Activated T-cell treated with anti-CD3 and anti-CD28 coated beads for 24 hours (primary cell): ENCODE measurements at regions not wholly inside any gene's neighbourhood (a gene's known extent, or its start where the extent isn't known, plus 50 kb on each side); places are given as distances from the start of the nearest gene placed in this dataset.
A peak's percentile ranks its signal among the peaks of the same experiment; 100 is the strongest.
"Not testable (repeated sequence)": the region's sequence is repeated elsewhere in the genome, so short reads cannot be mapped to it uniquely, and the experiment has no call there.

Experiments used
- DNase-seq: peaks from one replicate; pipeline ENCODE4 v3.0.0-alpha.2; 2020; ENCODE audit warnings: low read depth

DNA sequence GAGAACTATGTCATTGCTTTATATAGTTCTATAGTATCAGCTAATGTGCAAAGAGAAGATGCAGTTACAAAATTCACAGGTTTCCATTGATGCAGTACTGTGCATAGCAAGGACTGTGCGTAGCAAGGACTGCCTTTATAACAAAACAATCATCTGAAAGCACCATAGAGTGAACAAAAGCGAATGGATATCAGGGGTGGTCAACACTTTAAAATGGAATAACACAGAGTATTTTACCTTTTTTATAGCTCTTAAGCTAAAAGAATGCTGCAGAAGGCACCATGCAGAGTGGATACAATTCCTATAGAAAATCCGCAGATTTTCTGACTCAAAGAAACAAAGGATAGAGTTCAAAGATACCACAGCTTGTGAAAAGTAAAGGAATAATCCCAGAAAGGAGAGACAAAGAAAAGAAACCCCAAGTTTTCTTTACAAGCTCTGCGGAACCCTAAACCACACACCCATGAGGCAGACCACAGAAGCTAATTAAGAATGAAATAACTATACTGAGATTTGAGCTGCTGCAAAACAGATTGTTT, 229.9 kb upstream of the DTNA start:
- no peak for DNase-seq

GRCh38 chr18:34482204-34482603, 227.9 kb upstream of the DTNA start:
- DNase-seq, result no peak

DNA sequence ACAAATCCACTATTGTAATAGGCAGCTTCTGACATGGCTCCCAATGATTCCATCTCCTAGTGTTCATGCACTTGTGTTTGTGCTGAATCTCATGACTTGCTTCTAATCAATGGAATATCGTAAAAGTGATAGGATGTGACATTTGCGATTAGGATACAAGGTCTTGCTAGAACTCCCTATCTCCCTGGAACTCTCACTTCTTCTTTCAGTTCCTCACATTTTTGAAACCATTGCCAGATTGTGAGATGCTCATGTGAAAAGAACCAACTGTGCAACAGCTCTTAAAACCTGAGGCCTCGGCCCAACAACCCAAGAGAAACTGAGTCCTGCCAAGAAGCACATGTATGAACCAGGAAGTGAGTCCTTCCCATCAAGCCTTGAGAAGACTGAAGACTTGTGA, 226.9 kb upstream of the DTNA start:
- no peak for DNase-seq

DNA sequence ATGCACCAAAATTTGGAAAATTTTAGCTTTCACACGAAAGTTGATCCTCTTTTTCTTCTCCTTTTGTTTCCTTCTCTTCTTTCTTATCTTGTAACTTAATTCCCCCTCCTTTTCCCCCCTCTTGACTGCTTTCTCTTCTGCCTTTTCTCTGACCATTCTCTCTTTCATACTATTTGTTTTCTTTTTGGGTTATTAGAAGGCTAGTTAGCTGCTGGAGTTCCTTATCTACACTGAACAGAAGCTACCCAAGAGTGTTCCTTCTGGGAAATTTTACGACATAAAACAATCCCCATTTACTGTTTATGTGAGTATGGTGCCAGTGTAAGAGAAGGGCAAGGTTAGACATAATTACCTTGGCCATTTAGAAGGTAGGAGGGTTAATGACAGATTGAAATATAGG, 218.4 kb upstream of the DTNA start:
- no peak for DNase-seq

- DNase-seq, result no peak
Measured at GRCh38 chr18:34492652-34493051, 217.4 kb upstream of the DTNA start.

DNA sequence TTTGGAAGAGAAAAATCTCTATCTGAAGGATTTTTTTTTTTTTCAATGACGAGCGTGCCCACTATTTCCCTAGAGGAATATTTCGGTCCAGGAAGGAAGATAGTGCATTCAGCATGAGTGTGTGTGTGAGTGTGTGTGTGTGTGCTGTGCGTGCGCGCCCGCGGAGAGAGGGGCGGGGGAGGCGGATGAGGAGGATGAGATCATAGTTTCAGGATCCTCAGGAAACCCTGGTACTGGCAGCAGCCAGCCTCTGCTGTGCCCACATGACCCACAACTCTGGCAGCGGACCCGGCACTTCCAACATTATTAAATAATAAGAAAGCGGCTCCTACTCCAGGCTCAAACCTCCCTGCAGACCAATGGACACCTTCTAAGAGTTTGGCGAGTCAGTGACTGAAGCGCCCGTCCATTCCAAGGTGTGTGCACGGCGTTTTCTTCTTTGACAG, 217.0 kb upstream of the DTNA start:
- peak; percentile 2 for DNase-seq

DNA sequence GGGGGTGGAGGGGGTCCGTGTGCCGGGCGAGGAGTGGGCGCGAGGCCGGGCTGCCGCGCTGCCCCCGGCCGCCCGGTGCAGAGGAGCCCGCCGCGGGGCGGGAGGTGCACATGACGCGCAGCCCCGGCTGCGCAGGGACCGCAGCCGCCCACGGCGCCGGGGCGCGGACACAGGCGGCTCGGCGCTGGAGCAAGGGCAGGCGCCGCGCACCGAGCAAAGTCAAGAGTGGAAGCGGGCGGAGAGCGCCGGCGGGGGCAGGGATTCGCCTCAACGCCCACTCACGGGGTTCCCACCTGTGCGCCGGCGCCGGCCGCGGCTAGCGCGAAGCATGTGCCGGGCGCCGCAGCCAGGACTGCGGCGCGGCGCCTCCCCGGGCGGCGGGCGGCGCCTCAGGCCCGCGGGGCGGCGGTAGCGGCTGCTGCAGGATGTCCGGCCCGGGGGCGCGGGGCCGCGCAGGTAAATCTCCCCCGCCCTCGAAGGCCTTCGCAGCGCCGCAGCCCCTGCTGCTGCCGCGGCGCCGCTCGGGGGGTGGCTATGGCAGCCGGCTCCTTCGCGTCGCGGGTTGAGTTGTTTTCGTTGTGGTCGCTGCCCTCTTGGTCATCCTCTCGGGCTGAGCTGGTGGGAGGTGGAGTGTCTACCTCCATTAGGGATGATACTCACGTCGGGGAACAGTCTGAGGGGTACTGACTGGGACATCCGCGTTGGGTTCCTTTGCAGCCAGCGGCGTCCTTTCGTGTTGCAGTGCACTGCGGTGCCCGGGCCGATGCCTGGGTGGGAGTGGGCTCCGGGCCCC, 216.3 kb upstream of the DTNA start:
- no peak for DNase-seq

GRCh38 chr18:34494359-34494696, 215.8 kb upstream of the DTNA start:
- no peak for DNase-seq

DNA sequence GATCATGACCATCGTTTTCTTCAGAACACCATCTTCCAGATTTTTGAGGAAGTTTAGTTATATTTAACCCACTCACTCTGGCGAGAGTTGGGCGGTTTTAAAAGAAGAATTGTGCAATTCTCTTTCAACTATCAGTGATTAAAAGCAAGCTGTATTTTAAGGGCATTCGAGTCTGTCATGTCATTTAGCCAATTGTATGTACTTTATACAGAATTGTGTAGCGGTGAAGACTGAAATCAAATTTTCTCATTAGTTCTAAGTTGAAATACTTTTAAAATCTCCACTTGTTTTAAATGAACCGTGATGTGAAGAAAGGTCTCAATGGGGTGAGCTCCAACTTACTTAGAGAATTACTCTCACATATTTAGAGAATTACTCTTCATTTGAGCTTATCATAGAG, 214.6 kb upstream of the DTNA start:
- no peak for DNase-seq

GRCh38 chr18:34501553-34501952, 208.5 kb upstream of the DTNA start:
- DNase-seq, result no peak

DNA sequence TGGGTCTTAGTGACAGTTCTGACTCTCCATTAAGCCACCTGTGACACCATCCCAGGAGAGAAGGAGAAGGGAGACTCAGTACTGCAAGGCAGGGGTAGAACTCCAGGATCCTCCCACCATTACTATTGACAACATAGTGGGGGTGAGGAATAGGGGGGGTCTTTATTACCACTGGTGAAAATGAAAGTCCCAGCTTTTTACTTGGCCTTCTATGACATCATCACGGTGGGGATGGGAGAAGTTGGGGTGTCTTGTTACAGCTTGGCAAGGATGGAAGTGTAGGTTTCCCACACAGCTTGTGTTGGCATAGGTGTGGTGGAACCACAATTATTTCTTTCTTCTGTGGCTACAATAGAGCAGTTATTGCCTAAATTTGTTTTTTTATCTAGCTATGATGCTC, 203.9 kb upstream of the DTNA start:
- no peak for DNase-seq

DNA sequence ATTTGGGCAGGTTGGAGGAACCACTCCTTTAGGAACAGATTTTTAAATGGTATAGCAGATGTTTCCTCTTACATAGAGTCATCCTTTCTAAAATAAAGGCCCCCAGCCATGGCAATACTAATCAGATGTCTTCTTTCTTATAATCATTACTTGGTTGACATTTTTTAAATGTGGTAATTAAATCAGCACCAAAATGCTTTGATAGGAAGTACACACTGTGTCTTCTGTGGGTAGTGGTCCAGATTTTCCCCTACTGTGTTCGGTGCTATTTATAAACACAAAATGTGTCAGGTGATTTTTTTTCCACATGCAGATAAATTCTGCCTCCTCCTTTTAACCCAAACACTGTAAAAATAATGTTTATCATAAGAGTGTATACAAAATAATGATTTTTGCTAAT, 200.9 kb upstream of the DTNA start:
- no peak for DNase-seq

GRCh38 chr18:34509879-34510586, 200.1 kb upstream of the DTNA start:
- no peak for DNase-seq

- no peak for DNase-seq
Measured at GRCh38 chr18:34510926-34511325, 199.2 kb upstream of the DTNA start.

DNA sequence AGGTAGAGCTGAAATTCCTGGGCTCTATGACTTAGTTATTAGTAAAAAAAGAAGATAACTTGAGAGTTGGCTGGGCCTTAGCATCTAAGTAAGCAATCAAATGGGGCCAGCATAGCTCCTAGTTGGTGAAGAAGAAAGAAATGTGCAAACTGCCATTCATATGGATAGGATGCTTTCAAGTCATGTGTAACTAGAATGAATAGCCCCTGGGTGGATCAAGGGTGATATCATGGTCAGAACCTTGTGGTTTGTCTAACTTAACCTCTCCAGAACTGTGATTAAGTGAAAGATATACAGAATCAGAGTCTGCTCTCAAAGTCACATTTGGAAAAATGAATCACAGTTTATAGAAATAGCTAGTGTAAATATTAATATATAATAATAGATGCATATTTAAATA, 198.7 kb upstream of the DTNA start:
- no peak for DNase-seq

DNA sequence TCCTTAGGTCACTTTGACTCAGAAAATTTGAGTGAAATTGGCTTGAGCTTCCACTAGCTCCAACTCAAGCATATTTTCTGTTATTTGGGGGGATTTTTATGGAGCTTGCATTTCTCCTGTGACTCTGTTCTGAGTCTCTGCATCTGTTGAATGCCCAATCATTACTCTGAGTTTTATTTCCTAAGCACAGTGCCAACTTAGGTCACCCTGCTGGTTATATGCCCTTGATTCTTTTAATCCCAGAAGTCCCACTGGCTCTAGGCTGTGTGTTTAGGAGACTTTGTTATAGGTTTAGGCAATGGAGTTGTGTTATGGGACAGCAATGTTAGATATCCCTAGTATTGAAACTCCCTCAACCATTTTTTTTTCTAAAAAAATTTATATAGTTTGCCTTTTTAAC, 198.2 kb upstream of the DTNA start:
- no peak for DNase-seq

DNA sequence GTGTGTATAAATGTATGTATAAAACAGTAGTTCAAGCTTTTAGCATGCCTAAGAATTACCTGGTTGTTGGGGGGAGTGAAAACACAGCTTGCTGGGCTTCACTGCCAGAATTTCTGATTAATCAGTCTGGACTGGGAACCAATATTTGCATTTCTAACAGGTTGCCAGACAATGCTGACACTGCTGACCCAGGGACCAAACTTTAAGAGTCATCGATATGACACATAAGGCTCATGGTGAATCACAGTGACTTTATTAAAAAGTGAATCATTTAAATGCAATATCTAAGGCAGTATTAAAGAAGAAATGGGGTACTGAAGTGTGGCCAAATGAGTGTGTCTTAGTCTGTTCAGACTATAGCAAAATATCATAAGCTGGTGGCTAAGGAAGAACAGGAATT, 195.9 kb upstream of the DTNA start:
- DNase-seq, result no peak

GRCh38 chr18:34514957-34515356, 195.1 kb upstream of the DTNA start:
- DNase-seq, result no peak

DNA sequence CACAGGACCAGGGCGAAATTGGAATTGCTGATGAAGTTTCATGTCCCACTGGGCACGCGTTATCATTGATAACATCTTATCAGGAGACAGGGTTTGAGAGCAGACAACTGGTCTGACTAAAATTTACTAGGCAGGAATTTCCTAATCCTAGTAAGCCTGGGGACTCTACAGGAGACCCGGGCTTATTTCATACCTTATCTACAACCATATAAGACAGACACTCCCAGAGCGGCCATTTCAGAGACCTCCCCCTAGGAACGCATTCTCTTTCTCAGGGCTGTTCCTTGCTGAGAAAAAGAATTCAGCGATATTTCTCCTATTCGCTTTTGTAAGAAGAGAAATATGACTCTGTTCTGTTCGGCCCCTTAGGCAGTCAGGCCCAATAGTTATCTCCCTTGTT, 193.7 kb upstream of the DTNA start:
- DNase-seq, result not testable (repeated sequence)

GRCh38 chr18:34516996-34517395, 193.1 kb upstream of the DTNA start:
- DNase-seq, result not testable (repeated sequence)

GRCh38 chr18:34521040-34521439, 189.1 kb upstream of the DTNA start:
- DNase-seq, result no peak

DNA sequence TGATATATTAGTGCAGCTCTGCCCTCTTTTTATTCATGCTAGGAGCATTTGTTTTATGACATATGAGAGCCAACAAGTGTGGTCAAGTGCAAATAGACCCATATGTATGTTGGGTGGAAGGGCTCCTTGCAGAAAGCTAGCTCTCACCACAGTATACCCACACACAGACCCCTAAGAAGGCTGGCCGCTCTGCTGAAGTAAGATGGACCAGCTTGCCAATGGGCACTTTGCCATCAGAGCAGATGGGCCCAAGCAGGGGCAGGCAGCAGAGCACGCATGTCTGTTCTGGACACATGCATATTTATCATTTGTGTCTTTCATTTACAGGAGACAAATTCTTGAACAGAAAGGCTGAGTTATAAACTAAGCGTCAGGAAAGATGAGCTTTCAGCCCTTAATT, 187.5 kb upstream of the DTNA start:
- no peak for DNase-seq

DNA sequence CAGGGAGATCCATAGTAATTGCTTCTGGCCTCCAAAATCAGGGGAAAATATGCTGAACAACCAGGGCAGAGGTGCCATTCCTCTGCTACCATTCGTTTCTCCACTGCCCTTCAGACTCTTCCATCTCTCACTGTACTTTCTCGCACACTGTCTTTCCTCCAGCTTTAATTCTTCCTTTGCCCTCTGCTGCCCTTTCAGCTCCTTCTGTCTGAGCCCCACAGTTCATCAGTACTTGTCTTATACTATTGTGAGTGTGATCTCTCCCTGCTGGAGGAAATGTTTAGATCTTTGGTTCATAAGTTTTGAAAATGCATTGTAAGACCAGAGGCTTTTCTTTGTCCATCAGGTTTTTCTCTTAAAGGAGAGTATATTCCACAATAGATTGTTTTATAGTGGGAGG, 184.9 kb upstream of the DTNA start:
- DNase-seq, result no peak

- DNase-seq, result no peak
Measured at GRCh38 chr18:34528177-34528576, 181.9 kb upstream of the DTNA start.
